ENCODE measurements at regions not wholly inside any gene's neighbourhood (a gene's known extent, or its start where the extent isn't known, plus 50 kb on each side); places are given as distances from the start of the nearest gene placed in this dataset.

GRCh38 chr9:20291201-20291600 is 331.1 kb downstream of the MLLT3 start:
- DNase-seq, result no peak

- no peak for DNase-seq
Observed at GRCh38 chr9:20290257-20290656, 332.0 kb downstream of the MLLT3 start.

GRCh38 chr9:20289423-20290010 is 332.8 kb downstream of the MLLT3 start:
- DNase-seq, result no peak

- no peak for DNase-seq
Observed at GRCh38 chr9:20286969-20287368, 335.3 kb downstream of the MLLT3 start.

GRCh38 chr9:20286154-20286700 is 336.1 kb downstream of the MLLT3 start:
- no peak for DNase-seq

GRCh38 chr9:20284601-20285289 is 337.6 kb downstream of the MLLT3 start:
- no peak for DNase-seq

- DNase-seq, result no peak
Observed at GRCh38 chr9:20280330-20280729, 342.0 kb downstream of the MLLT3 start.

GRCh38 chr9:20276762-20277161 is 345.5 kb downstream of the MLLT3 start:
- no peak for DNase-seq

GRCh38 chr9:20271723-20272122 is 350.6 kb downstream of the MLLT3 start:
- DNase-seq, result no peak

- no peak for DNase-seq
Observed at GRCh38 chr9:20271096-20271495, 351.2 kb downstream of the MLLT3 start.

GRCh38 chr9:20270161-20270560 is 352.1 kb downstream of the MLLT3 start:
- no peak for DNase-seq

GRCh38 chr9:20269620-20270019 is 352.7 kb downstream of the MLLT3 start:
- peak; percentile 2 for DNase-seq

GRCh38 chr9:20264896-20265295 is 357.4 kb downstream of the MLLT3 start:
- no peak for DNase-seq

- no peak for DNase-seq
Observed at GRCh38 chr9:20262611-20263010, 359.7 kb downstream of the MLLT3 start.

GRCh38 chr9:20256284-20256948 is 365.9 kb downstream of the MLLT3 start:
- DNase-seq, result no peak

- no peak for DNase-seq
Observed at GRCh38 chr9:20255052-20255451, 367.2 kb downstream of the MLLT3 start.

GRCh38 chr9:20253635-20254034 is 368.7 kb downstream of the MLLT3 start:
- DNase-seq, result no peak

- DNase-seq, result no peak
Observed at GRCh38 chr9:20252778-20253177, 369.5 kb downstream of the MLLT3 start.

- DNase-seq, result no peak
Observed at GRCh38 chr9:20250791-20251190, 371.5 kb downstream of the MLLT3 start.

- no peak for DNase-seq
Observed at GRCh38 chr9:20244271-20244670, 378.0 kb downstream of the MLLT3 start.

GRCh38 chr9:20243841-20244240 is 378.5 kb downstream of the MLLT3 start:
- no peak for DNase-seq

- DNase-seq, result no peak
Observed at GRCh38 chr9:20242510-20243189, 379.6 kb downstream of the MLLT3 start.

- DNase-seq, result no peak
Observed at GRCh38 chr9:20240498-20240897, 381.8 kb downstream of the MLLT3 start.

- no peak for DNase-seq
Observed at GRCh38 chr9:20238921-20239320, 383.4 kb downstream of the MLLT3 start.
